Calu3 (cell line): ENCODE measurements at regions not wholly inside any gene's neighbourhood (a gene's known extent, or its start where the extent isn't known, plus 50 kb on each side); places are given as distances from the start of the nearest gene placed in this dataset.

Source experiments
- BruUV-seq: library from RNA; stranded (reverse); fragments of 400-500 nt; replicated peaks from 2 replicates; lab custom pipeline; 2021; lab: Mats Ljungman, UMichigan
- CTCF ChIA-PET: fragments of 300-600 bp; sonication (Branson Sonifier 250); formaldehyde crosslinking; loops from one replicate; lab custom pipeline; 2022; ENCODE audit warnings: antibody characterized with exemption; lab: Charles Lee
- DNase-seq: peaks from one replicate; pipeline ENCODE4 v3.0.0; 2022
- H3K27ac Mint-ChIP-seq: one replicate; pipeline ENCODE4 v1.8.0; 2022; ENCODE audit warnings: mixed read lengths; ENCODE audit not compliant: unreplicated experiment
- H3K27me3 Mint-ChIP-seq: one replicate; pipeline ENCODE4 v1.8.0; 2022; ENCODE audit warnings: mixed read lengths; ENCODE audit not compliant: unreplicated experiment
- H3K36me3 Mint-ChIP-seq: one replicate; pipeline ENCODE4 v1.8.0; 2022; ENCODE audit warnings: mild to moderate bottlenecking, moderate library complexity, mixed read lengths; ENCODE audit not compliant: insufficient read depth, unreplicated experiment
- H3K4me1 Mint-ChIP-seq: one replicate; pipeline ENCODE4 v1.8.0; 2022; ENCODE audit warnings: mild to moderate bottlenecking, low read depth, mixed read lengths; ENCODE audit not compliant: unreplicated experiment
- H3K4me3 Mint-ChIP-seq: one replicate; pipeline ENCODE4 v1.8.0; 2022; ENCODE audit warnings: mild to moderate bottlenecking, low read depth, moderate library complexity, mixed read lengths; ENCODE audit not compliant: unreplicated experiment
- H3K9me3 Mint-ChIP-seq: one replicate; pipeline ENCODE4 v1.8.0; 2022; ENCODE audit warnings: low read depth, mixed read lengths; ENCODE audit not compliant: unreplicated experiment
- CTCF ChIP-seq: fragments of 200-600 bp; IDR thresholded peaks from one replicate; pipeline ENCODE4 v1.8.0; 2022; ENCODE audit warnings: antibody characterized with exemption; ENCODE audit not compliant: unreplicated experiment
- intact Hi-C: fragments of 100-400 bp; cut with micrococcal nuclease; formaldehyde crosslinking; loops from one replicate; pipeline ENCODE4 v1.10.0; 2022; ENCODE audit not compliant: unreplicated experiment

- no peaks in the 10 kb centered on the region for H3K36me3 Mint-ChIP-seq
- no peaks in the 10 kb centered on the region for H3K27me3 Mint-ChIP-seq
- BruUV-seq, result no TSS peak
- no peak for DNase-seq
- H3K4me3 Mint-ChIP-seq, result no peak overlapping the region
- no peak for TF ChIP-seq CTCF
- CTCF ChIA-PET, result no interaction called here
- no peaks in the 10 kb centered on the region for H3K4me1 Mint-ChIP-seq
- H3K9me3 Mint-ChIP-seq, result peaks cover 2% of the 10 kb centered on the region
- intact Hi-C loops, result no loop called here
- H3K27ac Mint-ChIP-seq, result no peak overlapping the region
These were observed 553.9 kb upstream of the MKI67 start for GRCh38 chr10:128680116-128680515.

GRCh38 chr10:128684215-128684614, 558.0 kb upstream of the MKI67 start:
- H3K4me3 Mint-ChIP-seq, result no peak overlapping the region
- no peaks in the 10 kb centered on the region for H3K36me3 Mint-ChIP-seq
- TF ChIP-seq CTCF, result no peak
- no peak for DNase-seq
- no peaks in the 10 kb centered on the region for H3K27me3 Mint-ChIP-seq
- no TSS peak for BruUV-seq
- H3K4me1 Mint-ChIP-seq, result no peaks in the 10 kb centered on the region
- H3K9me3 Mint-ChIP-seq, result peaks cover 4% of the 10 kb centered on the region
- CTCF ChIA-PET, result interaction anchor here (0.5 kb wide), 1 partner anchor 237 kb away, joined by 6 read pairs; no protein-coding TSS in a partner anchor
- intact Hi-C loops, result no loop called here
- H3K27ac Mint-ChIP-seq, result no peak overlapping the region

GRCh38 chr10:128686630-128687278, 560.5 kb upstream of the MKI67 start:
- CTCF ChIA-PET, result no interaction called here
- no peaks in the 10 kb centered on the region for H3K36me3 Mint-ChIP-seq
- BruUV-seq, result no TSS peak
- no peak overlapping the region for H3K4me3 Mint-ChIP-seq
- H3K9me3 Mint-ChIP-seq, result peaks cover 4% of the 10 kb centered on the region
- H3K27ac Mint-ChIP-seq, result no peak overlapping the region
- H3K4me1 Mint-ChIP-seq, result no peaks in the 10 kb centered on the region
- no peak for DNase-seq
- TF ChIP-seq CTCF, result no peak
- no peaks in the 10 kb centered on the region for H3K27me3 Mint-ChIP-seq
- intact Hi-C loops, result no loop called here

- no peak overlapping the region for H3K4me3 Mint-ChIP-seq
These were observed 561.2 kb upstream of the MKI67 start for GRCh38 chr10:128687408-128687807.

More at GRCh38 chr10:128687408-128687807, 561.2 kb upstream of the MKI67 start:
- Mint-ChIP-seq H3K36me3 (no peaks in the 10 kb centered on the region), H3K27ac (no peak overlapping the region), H3K4me1 (no peaks in the 10 kb centered on the region), H3K27me3 (no peaks in the 10 kb centered on the region), H3K9me3 (peaks cover 4% of the 10 kb centered on the region)
- BruUV-seq, result no TSS peak
- DNase-seq, result no peak
- CTCF ChIA-PET, result no interaction called here
- TF ChIP-seq CTCF, result no peak
- intact Hi-C loops, result no loop called here
